MM.1S (cell line): ENCODE measurements at regions not wholly inside any gene's neighbourhood (a gene's known extent, or its start where the extent isn't known, plus 50 kb on each side); places are given as distances from the start of the nearest gene placed in this dataset.

Source experiments
- EZH2 ChIP-seq: fragments of 300-600 bp; sonication (generic); optimal IDR thresholded peaks from 2 replicates; pipeline ENCODE3; 2017; ENCODE audit warnings: low read depth, mild to moderate bottlenecking, antibody characterized with exemption, low read length, mixed read lengths
- TF ChIP-seq, protein P1 (sequence below): fragments of 300-600 bp; sonication (generic); IDR thresholded peaks from 2 replicates; pipeline ENCODE4 v1.5.1; 2016; ENCODE audit warnings: antibody characterized with exemption, low read length, mixed read lengths

DNA sequence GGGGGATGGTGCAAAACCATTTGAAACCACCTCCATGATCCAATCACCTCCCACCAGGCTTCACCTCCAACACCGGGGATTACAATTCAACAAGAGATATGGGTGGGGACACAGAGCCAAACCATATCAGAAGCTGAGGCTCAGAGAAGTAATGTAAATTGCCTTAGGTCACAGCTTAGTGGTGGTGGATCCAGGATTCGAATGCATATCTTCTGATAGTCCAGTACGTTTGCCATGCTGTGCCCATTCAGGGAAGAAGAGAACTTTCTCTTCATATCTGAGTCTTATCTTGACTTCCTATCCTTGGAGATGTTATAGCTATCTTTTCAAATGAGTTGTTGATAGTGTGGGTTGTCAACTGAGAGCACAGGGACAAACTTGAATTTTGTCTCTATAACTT, 325.5 kb downstream of the ZIC3 start:
- TF ChIP-seq, protein P1, sequence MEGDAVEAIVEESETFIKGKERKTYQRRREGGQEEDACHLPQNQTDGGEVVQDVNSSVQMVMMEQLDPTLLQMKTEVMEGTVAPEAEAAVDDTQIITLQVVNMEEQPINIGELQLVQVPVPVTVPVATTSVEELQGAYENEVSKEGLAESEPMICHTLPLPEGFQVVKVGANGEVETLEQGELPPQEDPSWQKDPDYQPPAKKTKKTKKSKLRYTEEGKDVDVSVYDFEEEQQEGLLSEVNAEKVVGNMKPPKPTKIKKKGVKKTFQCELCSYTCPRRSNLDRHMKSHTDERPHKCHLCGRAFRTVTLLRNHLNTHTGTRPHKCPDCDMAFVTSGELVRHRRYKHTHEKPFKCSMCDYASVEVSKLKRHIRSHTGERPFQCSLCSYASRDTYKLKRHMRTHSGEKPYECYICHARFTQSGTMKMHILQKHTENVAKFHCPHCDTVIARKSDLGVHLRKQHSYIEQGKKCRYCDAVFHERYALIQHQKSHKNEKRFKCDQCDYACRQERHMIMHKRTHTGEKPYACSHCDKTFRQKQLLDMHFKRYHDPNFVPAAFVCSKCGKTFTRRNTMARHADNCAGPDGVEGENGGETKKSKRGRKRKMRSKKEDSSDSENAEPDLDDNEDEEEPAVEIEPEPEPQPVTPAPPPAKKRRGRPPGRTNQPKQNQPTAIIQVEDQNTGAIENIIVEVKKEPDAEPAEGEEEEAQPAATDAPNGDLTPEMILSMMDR = no peak
- TF ChIP-seq EZH2 = no peak
